ENCODE measurements at regions not wholly inside any gene's neighbourhood (a gene's known extent, or its start where the extent isn't known, plus 50 kb on each side); places are given as distances from the start of the nearest gene placed in this dataset.

- no peak for DNase-seq (ENCODE audit: low read depth in 2 of 2)
Observed at GRCh38 chr22:27534720-27535125, 266.8 kb downstream of the MN1 start.

- no peak for DNase-seq (ENCODE audit: low read depth in 2 of 2)
Observed at GRCh38 chr22:27535452-27535851, 266.1 kb downstream of the MN1 start.

DNA sequence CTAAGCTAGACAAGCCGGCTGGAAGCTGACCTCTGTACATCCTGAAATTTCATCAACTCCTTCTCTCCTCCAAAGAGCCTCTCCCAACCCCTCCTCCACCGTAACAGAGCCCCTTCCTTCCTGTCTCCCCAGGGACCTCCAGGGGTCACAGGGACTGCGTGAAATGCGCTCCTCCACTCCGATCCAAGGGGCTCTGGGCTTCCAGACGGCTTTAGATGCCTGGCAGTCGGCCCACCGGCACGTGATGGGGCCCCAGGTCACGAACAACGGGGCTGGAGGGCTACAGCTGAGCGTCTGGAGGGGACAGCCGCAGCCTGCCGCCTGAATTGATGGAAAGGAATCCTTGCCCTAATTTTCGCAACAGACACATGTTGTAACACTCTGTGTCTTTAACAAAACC, 264.1 kb downstream of the MN1 start:
- DNase-seq (ENCODE audit: low read depth in 2 of 2), result no peak

GRCh38 chr22:27538666-27539065, 262.9 kb downstream of the MN1 start:
- no peak for DNase-seq (ENCODE audit: low read depth in 2 of 2)

DNA sequence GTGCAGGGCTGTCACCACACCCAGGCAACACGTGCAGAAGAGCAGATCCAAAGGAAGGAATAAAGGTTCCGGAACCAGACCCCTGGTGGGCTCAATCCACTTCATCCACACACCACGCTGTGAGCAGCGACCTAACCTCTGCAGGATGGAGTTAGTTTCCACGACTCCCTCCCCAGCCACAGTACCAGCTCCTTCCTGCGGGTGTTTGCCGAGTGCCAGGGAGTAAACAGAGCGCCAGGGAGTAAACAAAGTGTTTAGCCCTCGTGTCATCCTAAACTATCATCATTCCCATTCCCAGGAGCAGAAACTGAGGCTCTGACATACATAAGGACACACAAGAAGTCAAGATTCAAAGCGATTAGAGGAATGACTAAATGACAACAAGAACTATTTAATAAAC, 261.3 kb downstream of the MN1 start:
- no peak for DNase-seq (ENCODE audit: low read depth in 2 of 2)

GRCh38 chr22:27540656-27541396, 260.7 kb downstream of the MN1 start:
- DNase-seq (ENCODE audit: low read depth in 2 of 2), result no peak

DNA sequence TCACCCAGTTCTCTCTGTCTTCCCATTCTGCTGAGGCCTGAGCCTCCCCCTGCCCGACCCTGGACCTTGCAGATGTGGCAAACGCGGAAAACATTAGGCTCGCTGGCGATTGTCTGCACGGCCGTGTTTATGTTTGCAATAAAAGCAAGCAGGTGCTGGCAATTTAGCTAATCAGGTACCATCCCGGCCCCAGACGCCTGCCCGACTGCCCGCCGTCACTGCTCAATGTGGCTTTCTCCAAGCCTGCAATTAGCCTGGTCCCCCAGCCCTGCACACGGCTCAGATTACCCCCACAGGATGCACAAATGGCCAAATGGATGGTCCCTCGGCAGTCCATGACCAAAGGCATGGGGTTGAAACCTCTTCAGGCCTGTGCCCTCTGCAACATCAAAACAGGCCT, 259.7 kb downstream of the MN1 start:
- no peak for DNase-seq (ENCODE audit: low read depth in 2 of 2)

DNA sequence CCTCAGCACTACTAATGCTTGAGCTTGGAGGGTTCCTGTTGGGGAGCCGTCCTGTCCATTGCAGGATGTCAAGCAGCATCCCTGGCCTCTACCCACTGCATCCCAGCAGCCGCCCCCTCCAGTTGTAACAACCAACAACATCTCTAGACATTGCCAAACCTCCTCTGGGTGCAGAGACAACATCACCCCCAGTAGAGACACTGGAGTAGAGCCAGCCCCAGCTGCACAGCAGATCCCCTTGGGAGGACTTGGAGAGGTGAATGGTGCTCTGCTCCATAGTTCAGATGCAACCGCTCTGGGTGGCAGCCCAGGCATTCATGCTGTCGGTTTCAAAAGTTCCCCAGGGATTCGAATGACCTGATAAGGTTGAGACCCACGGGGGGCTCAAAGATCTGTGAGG, 259.0 kb downstream of the MN1 start:
- no peak for DNase-seq (ENCODE audit: low read depth in 2 of 2)

DNA sequence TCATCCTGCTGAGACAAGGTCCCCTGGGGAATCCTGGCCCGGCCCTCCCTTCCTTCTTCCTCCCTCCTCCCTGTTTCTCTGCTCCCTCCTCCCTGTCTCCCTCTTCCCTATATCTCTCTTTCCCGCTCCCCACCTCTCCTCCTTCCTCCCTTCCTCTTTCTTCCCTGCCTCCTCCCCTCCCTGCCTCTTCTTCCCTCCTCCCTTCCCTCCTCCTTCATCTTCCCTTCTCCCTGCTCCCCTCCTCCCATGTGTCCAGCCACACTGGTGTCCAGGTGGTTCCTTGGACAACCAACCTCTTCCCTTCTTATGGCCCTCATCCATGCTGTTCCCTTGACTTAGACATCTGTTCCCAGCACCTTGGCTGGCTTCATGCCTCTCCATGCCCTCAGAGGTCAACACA, 258.1 kb downstream of the MN1 start:
- DNase-seq (ENCODE audit: low read depth in 2 of 2), result no peak

- no peak for DNase-seq (ENCODE audit: low read depth in 2 of 2)
Observed at GRCh38 chr22:27545085-27545484, 256.5 kb downstream of the MN1 start.

DNA sequence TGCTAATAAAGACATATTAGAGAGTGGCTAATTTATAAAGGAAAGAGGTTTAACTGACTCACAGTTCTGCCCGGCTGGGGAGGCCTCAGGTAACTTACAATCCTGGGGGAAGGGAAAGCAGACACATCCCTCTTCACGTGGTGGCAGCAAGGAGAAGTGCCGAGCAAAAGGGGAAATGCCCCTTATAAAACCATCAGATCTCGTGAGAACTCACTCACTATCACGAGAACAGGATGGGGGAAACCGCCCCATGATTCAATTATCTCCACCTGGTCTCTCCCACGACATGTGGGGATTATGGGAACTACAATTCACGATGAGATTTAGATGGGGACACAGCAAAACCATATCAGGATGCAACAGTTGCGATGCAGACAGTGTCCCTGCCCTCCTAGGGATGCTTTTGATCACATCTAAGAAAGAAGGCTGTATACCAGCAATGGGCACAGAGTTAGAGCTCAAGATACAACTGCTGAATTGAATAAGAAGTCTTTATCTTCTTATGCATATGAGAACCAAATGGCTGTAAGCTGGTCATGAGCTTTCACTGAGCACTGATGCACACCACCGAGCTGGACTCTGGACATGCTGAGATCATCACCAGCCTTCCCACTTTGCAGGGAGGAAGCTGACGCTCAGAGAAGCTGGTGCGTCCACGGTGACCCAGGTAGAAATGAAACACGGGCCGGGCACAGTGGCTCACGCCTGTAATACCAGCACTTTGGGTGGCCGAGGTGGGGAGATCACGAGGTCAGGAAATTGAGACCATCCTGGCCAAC, 255.2 kb downstream of the MN1 start:
- DNase-seq (ENCODE audit: low read depth in 2 of 2), result no peak

GRCh38 chr22:27551402-27551801, 250.2 kb downstream of the MN1 start:
- DNase-seq (ENCODE audit: low read depth in 2 of 2), result no peak

GRCh38 chr22:27552176-27552575, 249.4 kb downstream of the MN1 start:
- DNase-seq (ENCODE audit: low read depth in 2 of 2), result no peak

DNA sequence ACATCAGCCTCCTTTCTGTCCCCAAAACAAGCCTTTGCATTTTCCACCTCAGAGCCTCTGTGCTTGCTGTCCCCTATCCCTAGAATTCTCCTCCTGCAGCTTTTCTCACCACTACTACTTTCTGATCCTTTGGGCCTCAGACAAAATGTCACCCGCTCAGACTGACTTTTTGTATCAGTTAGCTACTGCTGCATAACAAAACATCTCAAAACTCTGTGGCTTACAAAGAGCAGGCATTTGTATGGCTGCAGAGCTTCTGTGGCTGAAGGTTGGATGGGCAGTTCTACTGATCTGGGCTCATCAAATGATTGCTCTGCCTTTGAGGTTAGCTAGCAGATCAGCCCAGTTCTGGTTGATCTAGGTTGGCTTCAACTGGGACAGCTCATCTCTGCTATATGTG, 248.7 kb downstream of the MN1 start:
- no peak for DNase-seq (ENCODE audit: low read depth in 2 of 2)

DNA sequence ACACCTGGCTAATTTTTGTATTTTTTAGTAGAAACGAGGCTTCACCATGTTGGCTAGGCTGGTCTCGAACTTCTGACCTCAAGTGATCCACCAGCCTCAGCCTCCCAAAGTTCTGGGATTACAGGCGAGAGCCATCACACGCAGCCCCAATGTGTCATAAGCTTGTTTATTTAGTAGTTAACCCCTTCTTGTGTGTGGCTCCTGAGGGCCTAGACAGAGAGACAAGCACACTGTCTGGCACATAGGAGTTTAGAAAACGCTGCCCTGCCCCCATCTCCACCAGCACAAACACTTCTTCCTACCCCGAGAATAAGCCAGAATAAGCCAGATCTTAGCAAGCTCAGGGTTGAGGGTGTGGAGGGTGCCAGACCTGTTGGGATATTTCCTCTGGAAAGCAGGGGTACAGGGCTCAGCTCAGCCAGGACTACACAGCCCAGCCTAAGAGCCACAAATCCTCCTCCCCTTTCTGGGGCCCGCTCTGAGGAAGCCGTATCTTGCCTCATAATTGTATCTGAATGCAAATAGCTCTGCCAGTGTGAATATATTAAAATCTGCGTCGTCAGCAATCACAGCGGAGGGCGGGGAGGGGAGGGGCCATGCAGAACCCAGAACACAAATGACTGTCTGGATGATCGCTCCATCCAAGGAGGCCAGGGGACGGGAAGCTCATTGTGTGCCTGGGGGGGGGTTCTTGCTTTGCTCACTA, 247.3 kb downstream of the MN1 start:
- no peak for DNase-seq (ENCODE audit: low read depth in 2 of 2)

DNA sequence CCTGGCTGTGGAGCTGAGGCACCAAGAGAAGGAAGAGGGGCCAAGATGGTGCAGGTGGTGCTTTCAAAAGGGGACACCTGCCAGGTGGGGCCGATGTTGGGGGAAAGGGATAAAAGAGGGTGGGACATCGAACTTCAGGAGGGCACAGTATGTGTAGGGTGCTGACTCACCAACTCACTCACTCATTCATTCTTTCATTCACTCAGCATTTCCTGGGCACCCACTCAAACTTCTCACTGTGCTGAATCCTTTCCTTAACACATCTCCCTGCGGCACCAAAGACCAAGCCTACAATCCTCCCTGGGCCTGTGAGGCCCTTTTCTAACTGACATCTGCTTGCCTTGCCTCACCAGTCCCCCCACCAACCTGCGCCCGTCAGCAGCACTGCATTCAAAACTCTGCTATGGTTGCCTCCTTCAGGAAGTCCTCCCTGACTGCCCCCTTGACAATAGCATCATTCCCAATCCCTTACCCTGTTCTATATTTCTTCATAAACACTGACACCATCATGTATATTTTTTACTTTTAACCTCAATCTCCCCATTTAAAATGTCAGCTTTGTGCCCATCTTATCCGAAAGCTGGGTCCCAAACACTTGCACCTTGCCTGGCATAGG, 246.6 kb downstream of the MN1 start:
- no peak for DNase-seq (ENCODE audit: low read depth in 2 of 2)

DNA sequence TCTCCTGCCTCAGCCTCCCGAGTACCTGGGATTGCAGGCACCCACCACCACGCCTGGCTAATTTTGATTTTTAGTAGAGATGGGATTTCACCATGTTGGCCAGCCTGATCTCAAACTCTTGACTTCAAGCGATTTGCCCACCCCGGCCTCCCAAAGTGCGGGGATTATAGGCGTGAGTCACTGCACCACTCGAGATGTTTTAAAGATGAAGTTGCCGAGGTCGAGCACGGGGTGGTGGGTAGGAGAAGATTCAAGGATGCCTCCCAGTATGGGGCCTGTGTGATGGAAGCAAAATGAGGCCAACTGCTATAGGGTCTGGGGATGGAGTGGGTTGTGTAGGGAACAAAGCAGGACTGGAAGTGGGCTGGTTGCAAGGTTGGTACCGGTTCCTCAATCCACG, 245.2 kb downstream of the MN1 start:
- no peak for DNase-seq (ENCODE audit: low read depth in 2 of 2)

GRCh38 chr22:27557286-27558008, 244.1 kb downstream of the MN1 start:
- DNase-seq (ENCODE audit: low read depth in 2 of 2), result no peak

- DNase-seq (ENCODE audit: low read depth in 2 of 2), result no peak
Observed at GRCh38 chr22:27558658-27559371, 242.7 kb downstream of the MN1 start.

DNA sequence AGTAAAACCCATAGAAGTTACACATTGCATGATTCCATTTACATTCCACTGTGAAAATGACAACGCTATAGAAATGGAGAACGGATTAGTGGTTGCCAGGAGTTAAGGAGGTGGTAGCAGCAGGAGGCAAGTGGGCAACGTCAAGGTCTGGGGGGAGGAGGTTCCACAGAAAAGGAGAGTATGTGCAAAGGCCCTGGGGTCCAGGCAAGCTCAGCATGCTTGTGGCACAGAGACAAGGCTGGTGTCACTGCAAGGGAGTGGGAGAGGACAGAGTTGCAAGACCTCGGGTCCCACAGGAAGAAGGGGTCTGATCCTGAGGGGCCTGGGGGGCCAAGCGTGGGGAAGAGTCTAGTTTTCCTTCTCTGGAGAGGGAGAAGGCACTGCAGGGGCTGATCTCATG, 240.8 kb downstream of the MN1 start:
- DNase-seq (ENCODE audit: low read depth in 2 of 2), result no peak

GRCh38 chr22:27561286-27561904, 240.2 kb downstream of the MN1 start:
- DNase-seq (ENCODE audit: low read depth in 2 of 2), result no peak
